Hematopoietic multipotent progenitor cell treated with erythropoietin and hydrocortisone succinate and interleukin-3 and kit ligand, for 4 days (in vitro differentiated cells): ENCODE measurements at regions not wholly inside any gene's neighbourhood (a gene's known extent, or its start where the extent isn't known, plus 50 kb on each side); places are given as distances from the start of the nearest gene placed in this dataset.

Experiments used
- DNase-seq: peaks from one replicate; pipeline ENCODE4 v3.0.0-alpha.2; 2015

- DNase-seq: no peak
Observed at GRCh38 chr10:111837086-111837485, 346.5 kb downstream of the GPAM start.

- no peak for DNase-seq
Observed at GRCh38 chr10:111837985-111838384, 345.6 kb downstream of the GPAM start.

GRCh38 chr10:111840546-111840945 is 343.0 kb downstream of the GPAM start:
- no peak for DNase-seq

GRCh38 chr10:111852801-111853200 is 330.8 kb downstream of the GPAM start:
- DNase-seq: no peak

- DNase-seq: no peak
Observed at GRCh38 chr10:111856631-111857030, 326.9 kb downstream of the GPAM start.

DNA sequence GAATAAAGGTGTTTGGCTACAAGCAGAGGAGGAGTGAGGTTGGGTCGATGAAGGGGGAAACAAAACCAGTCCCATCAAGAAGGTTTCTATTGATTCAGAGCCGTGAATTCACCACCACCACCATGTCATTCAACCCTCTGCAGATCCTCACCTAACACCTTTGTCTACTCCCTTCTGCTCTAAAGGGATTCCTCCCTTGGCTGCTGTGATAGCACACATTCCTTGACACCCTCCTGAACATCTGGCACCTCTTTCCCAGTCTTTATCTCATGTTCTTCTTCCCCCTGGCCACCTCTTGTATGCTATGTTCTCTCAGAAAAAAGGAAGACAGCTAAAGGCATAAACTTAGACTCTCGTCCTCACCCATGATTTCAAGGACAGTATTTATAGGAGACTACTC is 318.0 kb downstream of the GPAM start:
- DNase-seq: no peak

DNA sequence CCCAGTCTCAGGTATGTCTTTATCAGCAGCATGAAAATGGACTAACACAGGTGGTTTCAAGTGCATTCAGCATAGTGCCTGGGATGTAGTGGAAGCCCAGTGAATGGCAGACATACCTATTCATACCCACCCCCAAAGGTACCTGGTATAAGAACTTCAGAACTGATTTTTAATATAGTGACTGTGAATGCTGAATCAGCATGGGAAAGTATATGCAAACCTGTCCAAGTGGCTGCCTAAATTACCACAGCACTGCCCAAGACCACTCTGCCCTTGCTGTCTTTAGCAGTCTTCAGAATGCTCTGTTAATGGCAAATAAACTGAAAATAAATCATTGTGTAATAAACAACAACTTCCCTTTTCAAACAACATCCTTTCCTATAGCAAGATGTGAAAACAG is 312.1 kb downstream of the GPAM start:
- no peak for DNase-seq

GRCh38 chr10:111872591-111872990 is 311.0 kb downstream of the GPAM start:
- DNase-seq: no peak

- no peak for DNase-seq
Observed at GRCh38 chr10:111873041-111873440, 310.5 kb downstream of the GPAM start.

- no peak for DNase-seq
Observed at GRCh38 chr10:111873621-111874135, 309.9 kb downstream of the GPAM start.

DNA sequence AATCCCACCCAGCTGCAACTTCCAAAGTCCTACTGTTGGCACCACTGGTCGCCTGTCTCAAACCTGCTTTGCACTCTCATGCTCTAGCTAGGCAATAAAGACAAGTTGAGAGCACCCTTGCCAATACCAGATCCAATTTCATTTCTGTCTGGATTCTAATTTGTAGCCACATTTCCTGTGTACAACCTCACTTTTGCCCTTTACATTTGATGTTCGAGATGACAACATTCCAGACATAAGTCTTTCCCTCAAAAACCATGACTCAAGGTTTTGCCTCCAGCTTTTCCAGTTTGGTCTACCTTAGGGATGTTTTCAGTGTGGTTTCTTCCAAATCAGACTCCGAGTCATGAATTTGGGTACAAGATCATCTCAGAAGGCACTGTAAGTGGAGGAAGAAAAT is 309.0 kb downstream of the GPAM start:
- DNase-seq: no peak

GRCh38 chr10:111875725-111876124 is 307.8 kb downstream of the GPAM start:
- no peak for DNase-seq

DNA sequence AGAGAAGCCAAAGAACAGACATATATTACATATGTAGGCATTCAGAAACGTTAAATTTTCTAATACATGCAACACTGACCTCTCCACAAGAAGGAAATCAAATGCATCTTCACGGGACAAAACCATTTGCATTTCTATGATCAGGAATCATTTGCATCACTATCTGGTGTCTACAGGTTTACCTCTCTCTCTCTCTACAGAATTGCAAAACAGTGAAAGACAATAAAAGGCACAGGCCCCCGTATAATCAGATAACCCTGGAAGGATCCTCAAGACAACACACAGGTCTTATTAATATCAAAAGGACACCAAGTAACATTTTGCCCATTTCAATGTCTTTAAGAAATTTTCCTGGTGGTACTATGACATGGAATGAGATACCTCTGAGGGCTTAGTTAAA is 306.3 kb downstream of the GPAM start:
- no peak for DNase-seq

GRCh38 chr10:111879969-111880368 is 303.6 kb downstream of the GPAM start:
- DNase-seq: no peak

GRCh38 chr10:111885046-111885445 is 298.5 kb downstream of the GPAM start:
- DNase-seq: no peak

GRCh38 chr10:111885919-111886318 is 297.6 kb downstream of the GPAM start:
- no peak for DNase-seq

DNA sequence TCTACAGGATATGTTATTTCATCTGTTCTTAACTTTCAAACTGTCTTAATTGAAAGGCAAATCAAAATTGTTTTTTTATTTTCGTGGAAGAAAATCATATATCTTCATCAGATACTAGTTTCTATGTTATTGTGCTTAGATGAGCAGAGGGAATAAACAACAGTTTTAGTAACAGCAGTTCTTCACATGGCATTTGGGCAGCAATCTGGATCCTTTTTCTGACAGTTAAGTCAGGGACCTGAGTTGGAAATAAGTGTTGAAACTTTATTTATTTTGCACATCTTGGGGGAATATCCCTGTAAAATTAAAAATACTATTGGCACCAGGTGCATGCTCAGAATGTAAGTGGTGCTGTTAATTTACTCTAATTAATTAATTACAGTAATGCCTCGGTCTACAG is 296.3 kb downstream of the GPAM start:
- DNase-seq: no peak

GRCh38 chr10:111890046-111890445 is 293.5 kb downstream of the GPAM start:
- DNase-seq: no peak

DNA sequence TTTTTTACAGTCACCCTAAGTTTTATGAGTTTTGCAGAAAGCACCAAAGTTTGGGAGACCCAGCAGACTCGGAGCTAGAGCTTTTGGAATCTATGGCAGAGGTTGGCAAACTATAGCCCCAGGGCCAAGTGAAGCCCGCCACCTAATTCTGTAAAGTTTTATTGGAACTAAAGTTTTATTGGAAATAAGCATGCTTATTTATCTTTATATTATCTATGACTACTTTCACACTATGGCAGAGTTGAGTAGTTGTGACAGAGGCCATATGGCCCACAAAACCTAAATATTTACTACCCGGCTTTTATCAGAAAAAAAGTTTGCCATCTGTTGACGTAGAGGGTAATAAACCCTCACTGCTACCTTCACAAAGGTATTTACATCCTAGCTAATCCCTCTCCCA is 267.6 kb downstream of the GPAM start:
- DNase-seq: no peak

- DNase-seq: no peak
Observed at GRCh38 chr10:111921821-111922220, 261.7 kb downstream of the GPAM start.

DNA sequence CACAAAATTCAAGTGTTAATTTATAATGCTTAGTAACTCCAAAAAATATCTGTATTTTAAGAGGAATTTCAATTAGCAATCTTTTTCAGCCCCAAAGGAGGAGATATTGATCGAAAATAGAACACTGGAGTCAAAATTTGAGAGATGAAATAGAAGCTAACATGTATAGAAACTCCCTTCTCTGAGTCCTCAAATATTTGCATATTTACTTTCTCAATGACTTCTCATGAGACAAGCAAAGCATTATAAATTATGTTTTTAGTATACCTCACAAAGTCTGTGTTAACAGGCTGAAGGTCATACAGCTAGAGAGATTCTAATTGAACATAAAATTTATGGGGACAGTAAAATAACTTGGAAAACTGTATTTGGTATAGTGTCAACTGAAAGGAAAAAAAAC is 260.5 kb downstream of the GPAM start:
- DNase-seq: no peak

GRCh38 chr10:111926286-111926685 is 257.3 kb downstream of the GPAM start:
- DNase-seq: no peak

DNA sequence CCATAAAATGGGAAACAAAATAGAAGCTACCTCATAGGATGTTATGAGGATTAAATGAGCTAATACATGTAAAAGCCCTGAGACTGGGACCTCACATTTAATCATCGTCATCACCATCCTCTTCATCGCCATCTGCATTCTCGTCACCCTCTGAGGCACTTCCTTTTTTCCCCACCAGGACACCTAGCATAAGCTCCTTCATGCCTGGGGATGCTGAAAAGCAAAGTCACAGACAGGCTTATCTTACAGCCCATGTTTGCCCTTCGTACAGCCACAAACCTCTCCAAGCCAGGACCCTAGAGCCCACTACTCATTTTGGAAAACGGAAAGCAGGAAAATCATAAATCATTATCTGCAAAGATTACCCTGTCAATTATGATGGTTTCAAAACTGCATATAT is 249.6 kb downstream of the GPAM start:
- DNase-seq: no peak

DNA sequence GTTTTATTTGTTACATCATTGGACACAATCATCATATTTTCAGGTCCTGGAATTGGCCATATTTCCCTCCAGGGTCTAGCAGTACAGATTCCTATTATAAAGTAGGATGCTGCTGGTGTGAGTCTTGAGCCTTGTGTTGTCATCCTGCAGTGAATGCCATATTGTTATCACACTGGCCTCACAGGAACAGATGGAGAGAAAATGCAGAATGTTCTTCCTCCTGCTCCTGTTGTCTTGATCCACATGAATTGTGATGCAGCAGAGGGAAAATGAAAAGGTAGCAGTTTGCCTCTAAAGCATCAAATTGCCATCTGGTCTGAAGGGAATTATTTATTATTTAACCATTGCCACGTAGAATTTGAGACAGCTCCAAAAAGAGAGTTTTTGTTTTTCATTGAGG is 248.6 kb downstream of the GPAM start:
- DNase-seq: no peak

DNA sequence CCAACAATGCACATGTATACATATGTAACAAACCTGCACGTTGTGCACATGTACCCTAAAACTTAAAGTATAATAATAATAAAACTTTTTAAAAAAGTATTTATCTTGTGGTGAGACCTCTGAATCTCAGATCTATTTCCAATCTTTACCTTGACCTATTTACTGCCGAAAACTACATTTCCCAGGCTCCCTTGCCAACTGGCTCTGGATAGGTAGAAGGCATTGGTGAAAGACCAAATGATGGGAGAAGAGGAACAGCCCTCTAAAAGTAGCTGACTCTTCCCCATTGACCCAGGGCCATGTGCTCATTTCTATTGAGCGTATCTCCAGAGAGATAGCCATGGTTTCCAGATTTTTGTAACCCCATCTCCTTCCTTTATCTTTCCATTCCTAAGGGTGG is 247.4 kb downstream of the GPAM start:
- no peak for DNase-seq

GRCh38 chr10:111944331-111944730 is 239.2 kb downstream of the GPAM start:
- DNase-seq: no peak
